IMR-90 (cell line): ENCODE measurements at regions not wholly inside any gene's neighbourhood (a gene's known extent, or its start where the extent isn't known, plus 50 kb on each side); places are given as distances from the start of the nearest gene placed in this dataset.

ENCODE experiments used
- ATAC-seq: fragments of 200-7000 bp; cut with Tn5 transposase; 2 replicates; pipeline ENCODE4 v1.9.1; 2020; ENCODE audit warnings: low read depth, mild to moderate bottlenecking, moderate library complexity
- BruUV-seq: library from RNA; stranded (reverse); fragments of 400-500 nt; replicated peaks from 2 replicates; lab custom pipeline; 2021; lab: Mats Ljungman, UMichigan
- CTCF ChIA-PET: fragments of 300-600 bp; formaldehyde crosslinking; extraction: SDS; loops from one replicate; lab custom pipeline; 2021; ENCODE audit warnings: antibody characterized with exemption; lab: Yijun Ruan, JAX
- POLR2A ChIA-PET: fragments of 300-600 bp; sonication (Branson Sonifier 250); formaldehyde crosslinking; loops from one replicate; lab custom pipeline; 2022; ENCODE audit warnings: antibody characterized with exemption; ENCODE audit not compliant: unreplicated experiment; lab: Charles Lee
- DNase-seq: peaks from one replicate; pipeline ENCODE4 v3.0.0; 2013
- H2AFZ ChIP-seq: replicated peaks from 2 replicates; pipeline ENCODE3; 2013; ENCODE audit warnings: low read length, mild to moderate bottlenecking; ENCODE audit not compliant: poor library complexity
- H2AK5ac ChIP-seq: 2 replicates; pipeline ENCODE4 v1.6.1; 2013; ENCODE audit warnings: low read depth, low read length, inconsistent platforms
- H2AK9ac ChIP-seq: replicated peaks from 2 replicates; pipeline ENCODE3; 2013; ENCODE audit warnings: mild to moderate bottlenecking, low read depth, low read length, moderate library complexity; ENCODE audit not compliant: poor library complexity
- H2BK120ac ChIP-seq: 2 replicates; pipeline ENCODE4 v1.6.1; 2013; ENCODE audit warnings: low read depth, low read length, inconsistent platforms
- H2BK15ac ChIP-seq: 3 replicates; pipeline ENCODE4 v1.6.1; 2013; ENCODE audit warnings: low read depth, low read length, inconsistent platforms
- H2BK20ac ChIP-seq: 2 replicates; pipeline ENCODE4 v1.6.1; 2013; ENCODE audit warnings: low read depth, mild to moderate bottlenecking, inconsistent platforms, low read length, moderate library complexity
- H2BK5ac ChIP-seq: 2 replicates; pipeline ENCODE4 v1.6.1; 2013; ENCODE audit warnings: mild to moderate bottlenecking, low read depth, low read length, inconsistent platforms; ENCODE audit not compliant: poor library complexity, severe bottlenecking
- H3K14ac ChIP-seq: replicated peaks from 2 replicates; pipeline ENCODE4 v1.6.1; 2013; ENCODE audit warnings: low read depth, low read length, inconsistent platforms
- H3K18ac ChIP-seq: 2 replicates; pipeline ENCODE4 v1.6.1; 2013; ENCODE audit warnings: low read depth, low read length, control low read depth
- H3K23ac ChIP-seq: 2 replicates; pipeline ENCODE4 v1.6.1; 2013; ENCODE audit warnings: low read depth, low read length, inconsistent platforms
- H3K27ac ChIP-seq: 2 replicates; pipeline ENCODE4 v1.5.1; 2013; ENCODE audit warnings: mild to moderate bottlenecking, control low read depth, low read length; ENCODE audit not compliant: insufficient read depth
- H3K27me3 ChIP-seq: 2 replicates; pipeline ENCODE4 v1.6.1; 2013; ENCODE audit warnings: low read length; ENCODE audit not compliant: control insufficient read depth, insufficient read depth
- H3K36me3 ChIP-seq: 2 replicates; pipeline ENCODE4 v1.6.1; 2013; ENCODE audit warnings: low read length, mixed read lengths; ENCODE audit not compliant: control insufficient read depth, insufficient read depth
- H3K4ac ChIP-seq: 2 replicates; pipeline ENCODE4 v1.6.1; 2013; ENCODE audit warnings: low read depth, low read length, inconsistent platforms
- H3K4me1 ChIP-seq: 2 replicates; pipeline ENCODE4 v1.6.1; 2013; ENCODE audit warnings: low read length, mixed read lengths; ENCODE audit not compliant: control insufficient read depth, insufficient read depth
- H3K4me2 ChIP-seq: 2 replicates; pipeline ENCODE4 v1.6.1; 2013; ENCODE audit warnings: low read depth, mild to moderate bottlenecking, control low read depth, low read length, moderate library complexity
- H3K4me3 ChIP-seq: 2 replicates; pipeline ENCODE4 v1.5.1; 2013; ENCODE audit warnings: low read depth, mild to moderate bottlenecking, control low read depth, low read length, moderate library complexity; ENCODE audit not compliant: insufficient read depth
- H3K56ac ChIP-seq: 2 replicates; pipeline ENCODE4 v1.6.1; 2013; ENCODE audit warnings: low read length, inconsistent platforms; ENCODE audit not compliant: insufficient read depth; ENCODE audit errors: extremely low read depth
- H3K79me1 ChIP-seq, 2 experiments: 2 replicates each; pipeline ENCODE4 v1.6.1; 2013; ENCODE audit warnings: low read length in 2 of 2, inconsistent platforms in 1 of 2, low read depth in 1 of 2
- H3K9ac ChIP-seq: 2 replicates; pipeline ENCODE4 v1.6.1; 2013; ENCODE audit warnings: low read depth, low read length, control low read depth
- H3K9me1 ChIP-seq: 2 replicates; pipeline ENCODE4 v1.6.1; 2013; ENCODE audit warnings: low read length, inconsistent platforms; ENCODE audit not compliant: insufficient read depth
- H3K9me3 ChIP-seq: 2 replicates; pipeline ENCODE4 v1.6.1; 2013; ENCODE audit warnings: low read length; ENCODE audit not compliant: control insufficient read depth, insufficient read depth
- H4K20me1 ChIP-seq: 2 replicates; pipeline ENCODE4 v1.6.1; 2013; ENCODE audit warnings: low read length, inconsistent platforms; ENCODE audit not compliant: insufficient read depth
- H4K5ac ChIP-seq: 2 replicates; pipeline ENCODE4 v1.6.1; 2013; ENCODE audit warnings: mild to moderate bottlenecking, low read depth, low read length, control low read depth
- H4K8ac ChIP-seq, 2 experiments: 2 replicates each; pipeline ENCODE4 v1.6.1; 2013; ENCODE audit warnings: low read depth in 2 of 2, low read length in 2 of 2, control low read depth in 1 of 2, inconsistent platforms in 1 of 2
- H4K91ac ChIP-seq: 2 replicates; pipeline ENCODE4 v1.6.1; 2013; ENCODE audit warnings: low read depth, low read length, inconsistent platforms; ENCODE audit not compliant: insufficient read depth
- BHLHE40 ChIP-seq: fragments of 150-350 bp; IDR thresholded peaks from 2 replicates; pipeline ENCODE4 v1.6.1; 2016; ENCODE audit warnings: mild to moderate bottlenecking, low read depth, low read length
- CEBPB ChIP-seq: IDR thresholded peaks from 2 replicates; pipeline ENCODE4 v1.6.1; 2012; ENCODE audit warnings: low read depth, low read length, improper control_type of control experiment
- CHD1 ChIP-seq: IDR thresholded peaks from 2 replicates; pipeline ENCODE4 v1.6.1; 2012; ENCODE audit warnings: low read depth, low read length, improper control_type of control experiment
- MAZ ChIP-seq: IDR thresholded peaks from 2 replicates; pipeline ENCODE4 v1.6.1; 2012; ENCODE audit warnings: low read depth, mild to moderate bottlenecking, low read length, improper control_type of control experiment, moderate library complexity, borderline replicate concordance
- MXI1 ChIP-seq: IDR thresholded peaks from 2 replicates; pipeline ENCODE4 v1.6.1; 2012; ENCODE audit warnings: low read depth, mild to moderate bottlenecking, low read length, moderate library complexity, borderline replicate concordance
- RCOR1 ChIP-seq: IDR thresholded peaks from 2 replicates; pipeline ENCODE4 v1.6.1; 2012; ENCODE audit warnings: mild to moderate bottlenecking, low read length, improper control_type of control experiment; ENCODE audit not compliant: insufficient replicate concordance
- RFX5 ChIP-seq: IDR thresholded peaks from 2 replicates; pipeline ENCODE4 v1.8.0; 2012; ENCODE audit warnings: low read depth, mild to moderate bottlenecking, low read length, moderate library complexity
- WGBS, 2 experiments: methylation state at CpG; one replicate each; pipeline versions ENCODE4 v1.1.5 to v1.1.7; 2013; ENCODE audit warnings: missing lambda C conversion rate in 2 of 2; ENCODE audit not compliant: insufficient read length in 1 of 2; ENCODE audit errors: extremely low coverage in 2 of 2; 5-methylcytosine and 5-hydroxymethylcytosine counted together
- dilution Hi-C: fragments of 300-500 bp; cut with HindIII; formaldehyde crosslinking; loops from one replicate; pipeline ENCODE4 v1.14.3; 2018; ENCODE audit warnings: low sequenced_read_pairs; ENCODE audit not compliant: unreplicated experiment
- in situ Hi-C: fragments of 300-500 bp; cut with MboI; formaldehyde crosslinking; loops from 3 replicates; pipeline ENCODE4 v1.14.3; 2019; ENCODE audit warnings: low sequenced_read_pairs, inconsistent platforms, mixed read lengths
- intact Hi-C: fragments of 100-400 bp; cut with micrococcal nuclease; formaldehyde crosslinking; loops from 2 replicates; pipeline ENCODE4 v1.10.0; 2022
- TF ChIP-seq, protein P1 (sequence below): fragments of 150-350 bp; IDR thresholded peaks from 2 replicates; pipeline ENCODE4 v1.6.1; 2016; ENCODE audit warnings: low read depth, mild to moderate bottlenecking, low read length, moderate library complexity, borderline replicate concordance
- TF ChIP-seq, protein P2 (sequence below): conservative IDR thresholded peaks from 2 replicates; pipeline ENCODE4 v1.5.1; 2012; ENCODE audit warnings: mild to moderate bottlenecking, low read depth, low read length, improper control_type of control experiment
- TF ChIP-seq, protein P3 (sequence below): fragments of 150-350 bp; IDR thresholded peaks from 2 replicates; pipeline ENCODE4 v1.6.1; 2017; ENCODE audit warnings: mild to moderate bottlenecking, antibody characterized with exemption, low read length, low read depth

DNA sequence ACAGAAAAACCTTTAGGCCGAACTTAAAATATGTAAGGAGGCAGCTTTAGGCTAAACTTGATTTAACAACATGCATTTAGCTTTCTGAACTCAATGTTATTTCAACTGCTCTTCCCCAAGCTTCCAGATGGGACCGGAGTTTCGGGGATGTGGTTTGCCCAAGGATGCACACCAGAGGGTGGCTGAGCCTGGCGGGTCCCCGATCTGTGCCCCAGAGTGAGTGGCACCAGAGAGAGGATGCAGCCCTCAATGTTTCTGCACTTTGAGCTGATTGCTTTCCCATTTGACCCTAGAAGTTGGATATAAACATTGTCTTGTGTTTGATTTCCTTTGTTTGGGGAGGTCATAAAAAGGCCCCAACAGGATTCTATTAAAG lies 348.0 kb upstream of the TNRC6C start:
- WGBS, 2 experiments = no CpG with 5 or more reads among the region's 5 CpGs
- Histone ChIP-seq H2BK15ac (no peak overlapping the region), H2BK120ac (no peak overlapping the region), H3K4me2 (no peak overlapping the region), H3K9me1 (no peaks in the 10 kb centered on the region), H2BK5ac (no peak overlapping the region), H3K27me3 (peaks cover 35% of the 10 kb centered on the region), H4K5ac (no peak overlapping the region), H3K9me3 (no peaks in the 10 kb centered on the region), H2AK9ac (no peak overlapping the region), H3K4me1 (no peaks in the 10 kb centered on the region; the same call in 1 of the 2 replicates), H2BK20ac (no peak overlapping the region), H3K56ac (no peak overlapping the region), H3K36me3 (no peaks in the 10 kb centered on the region), H2AK5ac (no peak overlapping the region), H3K9ac (no peak overlapping the region), H3K4me3 (no peak overlapping the region), H3K14ac (no peak overlapping the region), H3K23ac (no peak overlapping the region), H4K91ac (no peak overlapping the region), H3K18ac (no peak overlapping the region), H3K79me1 (no peaks in the 10 kb centered on the region), H3K4ac (no peak overlapping the region), H4K20me1 (no peaks in the 10 kb centered on the region), H3K27ac (no peak overlapping the region), H4K8ac (no peak overlapping the region), H2AFZ (no peak overlapping the region)
- POLR2A ChIA-PET = no interaction called here
- intact Hi-C loops = no loop called here
- no TSS peak for BruUV-seq
- dilution Hi-C loops = no loop called here
- in situ Hi-C loops = no loop called here
- DNase-seq (no peak), ATAC-seq (no peak)
- TF ChIP-seq BHLHE40 = no peak
- TF ChIP-seq CHD1 = no peak
- TF ChIP-seq CEBPB = no peak
- TF ChIP-seq, protein P1, sequence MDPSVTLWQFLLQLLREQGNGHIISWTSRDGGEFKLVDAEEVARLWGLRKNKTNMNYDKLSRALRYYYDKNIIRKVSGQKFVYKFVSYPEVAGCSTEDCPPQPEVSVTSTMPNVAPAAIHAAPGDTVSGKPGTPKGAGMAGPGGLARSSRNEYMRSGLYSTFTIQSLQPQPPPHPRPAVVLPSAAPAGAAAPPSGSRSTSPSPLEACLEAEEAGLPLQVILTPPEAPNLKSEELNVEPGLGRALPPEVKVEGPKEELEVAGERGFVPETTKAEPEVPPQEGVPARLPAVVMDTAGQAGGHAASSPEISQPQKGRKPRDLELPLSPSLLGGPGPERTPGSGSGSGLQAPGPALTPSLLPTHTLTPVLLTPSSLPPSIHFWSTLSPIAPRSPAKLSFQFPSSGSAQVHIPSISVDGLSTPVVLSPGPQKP = no peak
- no peak for TF ChIP-seq RFX5
- no peak for TF ChIP-seq MXI1
- TF ChIP-seq, protein P2, sequence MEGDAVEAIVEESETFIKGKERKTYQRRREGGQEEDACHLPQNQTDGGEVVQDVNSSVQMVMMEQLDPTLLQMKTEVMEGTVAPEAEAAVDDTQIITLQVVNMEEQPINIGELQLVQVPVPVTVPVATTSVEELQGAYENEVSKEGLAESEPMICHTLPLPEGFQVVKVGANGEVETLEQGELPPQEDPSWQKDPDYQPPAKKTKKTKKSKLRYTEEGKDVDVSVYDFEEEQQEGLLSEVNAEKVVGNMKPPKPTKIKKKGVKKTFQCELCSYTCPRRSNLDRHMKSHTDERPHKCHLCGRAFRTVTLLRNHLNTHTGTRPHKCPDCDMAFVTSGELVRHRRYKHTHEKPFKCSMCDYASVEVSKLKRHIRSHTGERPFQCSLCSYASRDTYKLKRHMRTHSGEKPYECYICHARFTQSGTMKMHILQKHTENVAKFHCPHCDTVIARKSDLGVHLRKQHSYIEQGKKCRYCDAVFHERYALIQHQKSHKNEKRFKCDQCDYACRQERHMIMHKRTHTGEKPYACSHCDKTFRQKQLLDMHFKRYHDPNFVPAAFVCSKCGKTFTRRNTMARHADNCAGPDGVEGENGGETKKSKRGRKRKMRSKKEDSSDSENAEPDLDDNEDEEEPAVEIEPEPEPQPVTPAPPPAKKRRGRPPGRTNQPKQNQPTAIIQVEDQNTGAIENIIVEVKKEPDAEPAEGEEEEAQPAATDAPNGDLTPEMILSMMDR = no peak
- TF ChIP-seq, protein P3, sequence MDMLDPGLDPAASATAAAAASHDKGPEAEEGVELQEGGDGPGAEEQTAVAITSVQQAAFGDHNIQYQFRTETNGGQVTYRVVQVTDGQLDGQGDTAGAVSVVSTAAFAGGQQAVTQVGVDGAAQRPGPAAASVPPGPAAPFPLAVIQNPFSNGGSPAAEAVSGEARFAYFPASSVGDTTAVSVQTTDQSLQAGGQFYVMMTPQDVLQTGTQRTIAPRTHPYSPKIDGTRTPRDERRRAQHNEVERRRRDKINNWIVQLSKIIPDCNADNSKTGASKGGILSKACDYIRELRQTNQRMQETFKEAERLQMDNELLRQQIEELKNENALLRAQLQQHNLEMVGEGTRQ = no peak
- TF ChIP-seq RCOR1 = no peak
- no peak for TF ChIP-seq MAZ
- CTCF ChIA-PET = no interaction called here
